Endothelial cell of hepatic sinusoid (primary cell): ENCODE measurements at regions not wholly inside any gene's neighbourhood (a gene's known extent, or its start where the extent isn't known, plus 50 kb on each side); places are given as distances from the start of the nearest gene placed in this dataset.

ENCODE experiments used
- in situ Hi-C: cut with HindIII; loops from 2 replicates; pipeline ENCODE4 v1.10.0; 2017; ENCODE audit warnings: low sequenced_read_pairs

GRCh38 chr6:51511081-51511480, 576.3 kb downstream of the PKHD1 start:
- in situ Hi-C loops = no loop called here

- in situ Hi-C loops = no loop called here
These were observed 573.3 kb downstream of the PKHD1 start for GRCh38 chr6:51513891-51514747.

- in situ Hi-C loops = no loop called here
These were observed 572.5 kb downstream of the PKHD1 start for GRCh38 chr6:51514748-51515402.

GRCh38 chr6:51526049-51526448, 561.4 kb downstream of the PKHD1 start:
- in situ Hi-C loops = no loop called here

- in situ Hi-C loops = no loop called here
These were observed 560.5 kb downstream of the PKHD1 start for GRCh38 chr6:51526922-51527321.

- in situ Hi-C loops = no loop called here
These were observed 558.9 kb downstream of the PKHD1 start for GRCh38 chr6:51528556-51528955.

- in situ Hi-C loops = no loop called here
These were observed 558.2 kb downstream of the PKHD1 start for GRCh38 chr6:51529240-51529639.

GRCh38 chr6:51531623-51532022, 555.8 kb downstream of the PKHD1 start:
- in situ Hi-C loops = no loop called here

GRCh38 chr6:51533962-51534361, 553.5 kb downstream of the PKHD1 start:
- in situ Hi-C loops = no loop called here

GRCh38 chr6:51535327-51535726, 552.1 kb downstream of the PKHD1 start:
- in situ Hi-C loops = no loop called here

GRCh38 chr6:51536728-51537127, 550.7 kb downstream of the PKHD1 start:
- in situ Hi-C loops = no loop called here

- in situ Hi-C loops = no loop called here
These were observed 545.6 kb downstream of the PKHD1 start for GRCh38 chr6:51541847-51542246.

GRCh38 chr6:51542475-51542874, 544.9 kb downstream of the PKHD1 start:
- in situ Hi-C loops = no loop called here

- in situ Hi-C loops = no loop called here
These were observed 537.2 kb downstream of the PKHD1 start for GRCh38 chr6:51550243-51550642.

GRCh38 chr6:51552435-51552834, 535.0 kb downstream of the PKHD1 start:
- in situ Hi-C loops = no loop called here

- in situ Hi-C loops = no loop called here
These were observed 534.0 kb downstream of the PKHD1 start for GRCh38 chr6:51553246-51554015.

- in situ Hi-C loops = no loop called here
These were observed 533.4 kb downstream of the PKHD1 start for GRCh38 chr6:51554029-51554428.

GRCh38 chr6:51559059-51559458, 528.4 kb downstream of the PKHD1 start:
- in situ Hi-C loops = no loop called here

GRCh38 chr6:51562198-51562597, 525.2 kb downstream of the PKHD1 start:
- in situ Hi-C loops = no loop called here
